Body of pancreas (tissue), 4 donors: ENCODE measurements at regions not wholly inside any gene's neighbourhood (a gene's known extent, or its start where the extent isn't known, plus 50 kb on each side); places are given as distances from the start of the nearest gene placed in this dataset.

Experiments used
- CTCF ChIP-seq, 7 experiments: fragments of 450-650 bp in 4 of 7; fragments of 200-600 bp in 3 of 7; sonication (generic) in 3 of 7; IDR thresholded peaks; one replicate each; pipeline ENCODE4 v1.5.1; 2016 to 2019; ENCODE audit warnings: antibody characterized with exemption in 7 of 7
- POLR2A ChIP-seq, 3 donors: fragments of 450-650 bp; IDR thresholded peaks; one replicate each; pipeline ENCODE4 v1.6.1; 2016; ENCODE audit warnings: antibody characterized with exemption in 3 of 3, mild to moderate bottlenecking in 2 of 3

GRCh38 chr1:71312545-71312944, 231.7 kb upstream of the ZRANB2 start:
- TF ChIP-seq POLR2A (IDR thresholded peaks at IDR 0.05) (no peak), CTCF (IDR thresholded peaks at IDR 0.05) (no peak)
